Trophoblast cell (in vitro differentiated cells and primary cell): ENCODE measurements at regions not wholly inside any gene's neighbourhood (a gene's known extent, or its start where the extent isn't known, plus 50 kb on each side); places are given as distances from the start of the nearest gene placed in this dataset.

ENCODE experiments used
- DNase-seq, 2 donors: peaks; one replicate each; pipeline ENCODE4 v3.0.0-alpha.2; 2016
- H2AFZ ChIP-seq: 2 replicates; pipeline ENCODE4 v1.6.1; 2013; ENCODE audit warnings: low read length, moderate library complexity, mild to moderate bottlenecking; ENCODE audit not compliant: insufficient read depth, poor library complexity
- H2AK5ac ChIP-seq: 2 replicates; pipeline ENCODE4 v1.6.1; 2013; ENCODE audit warnings: mild to moderate bottlenecking, low read length
- H2BK120ac ChIP-seq: 2 replicates; pipeline ENCODE4 v1.6.1; 2013; ENCODE audit warnings: low read length, mild to moderate bottlenecking, moderate library complexity; ENCODE audit not compliant: insufficient read depth, poor library complexity
- H2BK12ac ChIP-seq: 2 replicates; pipeline ENCODE4 v1.6.1; 2013; ENCODE audit warnings: mild to moderate bottlenecking, low read length, moderate library complexity
- H2BK5ac ChIP-seq: 2 replicates; pipeline ENCODE4 v1.6.1; 2013; ENCODE audit warnings: low read length, low read depth, moderate library complexity, mild to moderate bottlenecking; ENCODE audit not compliant: poor library complexity
- H3K14ac ChIP-seq: 2 replicates; pipeline ENCODE4 v1.6.1; 2013; ENCODE audit warnings: mild to moderate bottlenecking, low read length
- H3K18ac ChIP-seq: 2 replicates; pipeline ENCODE4 v1.6.1; 2013; ENCODE audit warnings: mild to moderate bottlenecking, low read length
- H3K23ac ChIP-seq: 2 replicates; pipeline ENCODE4 v1.6.1; 2013; ENCODE audit warnings: low read length
- H3K27ac ChIP-seq: 2 replicates; pipeline ENCODE4 v1.5.1; 2013; ENCODE audit warnings: low read depth, mild to moderate bottlenecking, inconsistent platforms, low read length, moderate library complexity
- H3K27me3 ChIP-seq: 2 replicates; pipeline ENCODE4 v1.6.1; 2013; ENCODE audit warnings: inconsistent platforms, mild to moderate bottlenecking, low read length, moderate library complexity; ENCODE audit not compliant: insufficient read depth
- H3K36me3 ChIP-seq, 2 experiments: 1 replicate in 1 of 2; 2 replicates in 1 of 2; pipeline ENCODE4 v1.6.1; 2013; ENCODE audit warnings: low read length in 2 of 2, mild to moderate bottlenecking in 2 of 2, moderate library complexity in 1 of 2; ENCODE audit not compliant: insufficient read depth in 2 of 2, control insufficient read depth in 1 of 2
- H3K4ac ChIP-seq: 2 replicates; pipeline ENCODE4 v1.6.1; 2013; ENCODE audit warnings: low read depth, mild to moderate bottlenecking, low read length, moderate library complexity
- H3K4me1 ChIP-seq, 2 experiments: 1 replicate in 1 of 2; 2 replicates in 1 of 2; pipeline ENCODE4 v1.6.1; 2013; ENCODE audit warnings: low read length in 2 of 2, mild to moderate bottlenecking in 2 of 2, moderate library complexity in 1 of 2; ENCODE audit not compliant: insufficient read depth in 2 of 2, control insufficient read depth in 1 of 2
- H3K4me2 ChIP-seq: 2 replicates; pipeline ENCODE4 v1.6.1; 2013; ENCODE audit warnings: inconsistent platforms, mild to moderate bottlenecking, low read length, moderate library complexity
- H3K4me3 ChIP-seq: 2 replicates; pipeline ENCODE4 v1.5.1; 2013; ENCODE audit warnings: mild to moderate bottlenecking, low read depth, low read length, inconsistent platforms
- H3K79me1 ChIP-seq: one replicate; pipeline ENCODE4 v1.6.1; 2013; ENCODE audit warnings: low read length
- H3K79me2 ChIP-seq: 2 replicates; pipeline ENCODE4 v1.6.1; 2013; ENCODE audit warnings: low read length, mild to moderate bottlenecking; ENCODE audit not compliant: control insufficient read depth, insufficient read depth, poor library complexity
- H3K9ac ChIP-seq: 2 replicates; pipeline ENCODE4 v1.6.1; 2013; ENCODE audit warnings: mild to moderate bottlenecking, low read length
- H3K9me3 ChIP-seq: 2 replicates; pipeline ENCODE4 v1.6.1; 2013; ENCODE audit warnings: low read depth, mild to moderate bottlenecking, control low read depth, inconsistent platforms, low read length; ENCODE audit not compliant: insufficient read depth
- H4K12ac ChIP-seq: 2 replicates; pipeline ENCODE4 v1.6.1; 2013; ENCODE audit warnings: low read depth, mild to moderate bottlenecking, low read length, moderate library complexity
- H4K8ac ChIP-seq: 2 replicates; pipeline ENCODE4 v1.6.1; 2013; ENCODE audit warnings: low read depth, mild to moderate bottlenecking, low read length, moderate library complexity
- H4K91ac ChIP-seq: one replicate; pipeline ENCODE4 v1.6.1; 2013; ENCODE audit warnings: low read depth, mild to moderate bottlenecking, low read length, moderate library complexity
- WGBS: extraction: QIAGEN DNeasy Blood & Tissue Kit; methylation state at CpG from one replicate; pipeline ENCODE4 v1.1.7; 2013; ENCODE audit warnings: missing lambda C conversion rate; ENCODE audit not compliant: insufficient read length, insufficient coverage; ENCODE audit errors: extremely low coverage; 5-methylcytosine and 5-hydroxymethylcytosine counted together

DNA sequence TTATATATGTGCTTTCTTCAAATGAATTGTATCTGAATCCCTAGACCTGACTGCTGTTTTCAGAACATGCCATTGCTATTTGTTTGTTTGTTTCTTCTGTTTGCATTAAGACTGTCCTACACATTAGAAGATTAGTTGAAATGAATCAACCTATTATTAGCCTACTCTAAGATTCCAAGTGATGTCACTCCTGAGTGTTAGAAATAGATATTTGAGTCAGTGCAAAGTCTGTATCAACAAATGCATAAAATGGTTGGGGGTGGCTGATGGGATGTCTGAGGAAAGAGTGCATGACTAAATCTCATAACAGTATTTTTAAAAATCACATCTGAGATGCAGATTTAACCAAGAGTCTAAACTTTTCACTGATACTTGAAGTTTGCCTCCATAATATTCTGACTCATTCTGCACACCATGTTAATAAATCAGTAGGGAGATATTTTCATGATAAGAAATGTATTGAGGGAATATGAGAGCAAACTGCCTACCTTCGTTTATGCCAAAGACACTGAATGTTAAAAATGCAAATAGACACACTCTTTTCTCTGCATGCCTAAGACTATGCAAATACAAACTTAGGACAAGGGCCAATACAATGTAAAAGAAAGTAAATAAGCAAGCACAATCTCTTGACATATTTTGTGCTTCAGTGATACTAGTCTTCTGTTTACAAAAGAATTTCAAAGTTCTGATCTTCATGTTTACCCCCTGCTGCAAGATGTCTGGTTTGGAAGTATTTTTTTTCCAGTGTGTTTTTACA lies 253.3 kb downstream of the LIG4 start:
- Histone ChIP-seq H3K9me3 (no peaks in the 10 kb centered on the region), H4K91ac (no peak overlapping the region), H3K4ac (no peak overlapping the region), H2AFZ (no peak overlapping the region), H2BK5ac (no peak overlapping the region), H3K4me2 (no peak overlapping the region), H3K27ac (no peak overlapping the region), H3K79me1 (no peaks in the 10 kb centered on the region), H3K4me3 (no peak overlapping the region), H3K18ac (no peak overlapping the region), H4K8ac (no peak overlapping the region), H4K12ac (no peak overlapping the region), H3K9ac (no peak overlapping the region), H2BK120ac (no peak overlapping the region), H3K79me2 (no peaks in the 10 kb centered on the region), H3K4me1 (no peaks in the 10 kb centered on the region), H2BK12ac (no peak overlapping the region), H3K23ac (no peak overlapping the region), H2AK5ac (no peak overlapping the region), H3K36me3 (no peaks in the 10 kb centered on the region), H3K27me3 (no peaks in the 10 kb centered on the region), H3K14ac (no peak overlapping the region)
- DNase-seq = no peak
- no CpG with 5 or more reads among the region's 1 CpG for WGBS

DNA sequence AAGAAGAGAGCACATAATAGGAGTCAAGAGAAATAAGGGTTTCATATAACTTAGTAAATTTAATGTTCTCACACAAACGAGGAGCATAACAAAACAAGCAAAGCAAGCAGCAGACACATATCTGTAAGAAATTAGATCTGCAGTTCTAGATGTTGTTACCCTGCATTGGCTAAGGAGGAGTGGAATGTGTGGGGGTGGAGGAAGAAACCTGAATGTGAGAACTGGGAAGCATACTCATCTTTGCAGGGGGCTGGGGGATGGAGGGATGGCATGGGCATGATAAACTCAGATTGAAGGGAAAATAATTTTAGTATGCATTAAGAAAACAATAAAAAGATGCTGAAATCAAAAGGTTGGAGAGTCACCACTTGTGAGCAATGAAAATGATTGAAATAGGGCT lies 255.0 kb downstream of the LIG4 start:
- H4K12ac ChIP-seq = no peak overlapping the region
- H3K4me2 ChIP-seq = no peak overlapping the region
- DNase-seq = no peak
- no peak overlapping the region for H2BK12ac ChIP-seq
- no peak overlapping the region for H3K9ac ChIP-seq
- H2BK120ac ChIP-seq = no peak overlapping the region
- no peak overlapping the region for H4K91ac ChIP-seq
- H3K27me3 ChIP-seq = no peaks in the 10 kb centered on the region
- no peaks in the 10 kb centered on the region for H3K4me1 ChIP-seq
- H3K18ac ChIP-seq = no peak overlapping the region
- no peaks in the 10 kb centered on the region for H3K36me3 ChIP-seq
- H3K4ac ChIP-seq = no peak overlapping the region
- no CpG with 5 or more reads among the region's 1 CpG for WGBS
- no peak overlapping the region for H2AFZ ChIP-seq
- H3K23ac ChIP-seq = no peak overlapping the region
- no peaks in the 10 kb centered on the region for H3K9me3 ChIP-seq
- H3K79me1 ChIP-seq = no peaks in the 10 kb centered on the region
- no peaks in the 10 kb centered on the region for H3K79me2 ChIP-seq
- no peak overlapping the region for H3K27ac ChIP-seq
- H4K8ac ChIP-seq = no peak overlapping the region
- no peak overlapping the region for H3K4me3 ChIP-seq
- H2AK5ac ChIP-seq = no peak overlapping the region
- no peak overlapping the region for H2BK5ac ChIP-seq
- no peak overlapping the region for H3K14ac ChIP-seq

DNA sequence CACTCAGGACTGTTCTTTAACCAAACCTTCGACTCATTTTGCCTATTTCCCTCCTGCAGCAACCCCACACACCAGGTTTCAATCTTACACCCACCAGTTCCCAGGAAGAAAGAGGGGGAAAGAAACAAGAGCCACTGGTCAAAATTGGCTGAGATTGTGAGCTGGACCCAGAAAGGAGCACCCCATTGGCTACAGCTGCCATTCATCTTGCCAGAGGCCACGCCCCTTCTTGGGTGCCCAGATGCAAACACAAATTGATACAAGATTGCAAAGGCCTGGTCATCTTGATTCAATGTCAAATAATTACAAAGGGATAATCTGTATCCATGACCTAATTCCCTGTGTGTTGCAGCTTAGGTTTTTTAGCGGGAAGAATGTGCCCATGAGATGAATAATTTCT lies 258.4 kb downstream of the LIG4 start:
- no peak overlapping the region for H4K8ac ChIP-seq
- H3K4me2 ChIP-seq = no peak overlapping the region
- H4K12ac ChIP-seq = no peak overlapping the region
- WGBS = no CpG with 5 or more reads among the region's 3 CpGs
- no peak overlapping the region for H2BK12ac ChIP-seq
- H3K14ac ChIP-seq = no peak overlapping the region
- no peak overlapping the region for H3K4me3 ChIP-seq
- no peaks in the 10 kb centered on the region for H3K9me3 ChIP-seq
- H2BK5ac ChIP-seq = no peak overlapping the region
- no peak overlapping the region for H3K27ac ChIP-seq
- H3K27me3 ChIP-seq = no peaks in the 10 kb centered on the region
- no peaks in the 10 kb centered on the region for H3K79me1 ChIP-seq
- H2BK120ac ChIP-seq = no peak overlapping the region
- H3K4me1 ChIP-seq = no peaks in the 10 kb centered on the region
- DNase-seq = no peak
- no peak overlapping the region for H2AFZ ChIP-seq
- H4K91ac ChIP-seq = no peak overlapping the region
- H2AK5ac ChIP-seq = no peak overlapping the region
- no peak overlapping the region for H3K4ac ChIP-seq
- H3K79me2 ChIP-seq = no peaks in the 10 kb centered on the region
- no peak overlapping the region for H3K9ac ChIP-seq
- no peaks in the 10 kb centered on the region for H3K36me3 ChIP-seq
- no peak overlapping the region for H3K18ac ChIP-seq
- no peak overlapping the region for H3K23ac ChIP-seq

DNA sequence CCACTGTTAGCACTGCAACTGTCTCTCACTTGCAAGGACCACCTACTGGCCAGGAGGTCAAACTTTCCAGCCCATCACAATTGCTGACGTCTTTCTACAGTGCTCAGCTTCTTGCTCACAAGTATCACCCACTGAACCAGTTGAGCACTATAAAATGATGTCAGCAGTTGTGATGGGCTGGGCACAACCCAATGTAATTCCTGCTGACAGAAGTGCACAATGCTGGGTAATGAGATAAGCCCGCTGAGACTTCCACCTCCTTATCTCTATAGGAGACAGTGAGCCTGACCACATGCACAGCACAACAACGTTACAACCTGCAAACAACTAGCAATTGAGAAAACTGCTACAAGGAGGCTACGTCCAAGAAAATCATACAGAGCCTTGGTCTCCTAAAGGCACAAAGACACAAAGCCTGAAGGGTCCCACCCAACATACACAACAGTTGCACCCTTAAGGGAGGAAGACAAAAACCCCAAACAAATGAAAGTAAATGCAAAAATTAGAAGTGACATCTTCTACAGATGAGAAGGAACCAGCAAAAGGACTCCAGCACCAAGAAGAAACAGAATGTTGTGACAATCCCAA lies 273.2 kb downstream of the LIG4 start:
- Histone ChIP-seq H4K8ac (peak overlapping the region; percentile 25), H2AFZ (no peak overlapping the region), H2BK5ac (peak overlapping the region; percentile 21), H3K36me3 (no peaks in the 10 kb centered on the region), H3K27ac (no peak overlapping the region), H3K4me1 (peaks cover 15 to 16% of the 10 kb centered on the region in 2 experiments), H2AK5ac (no peak overlapping the region), H3K18ac (no peak overlapping the region), H3K4ac (peak overlapping the region; percentile 20), H4K12ac (no peak overlapping the region), H3K4me3 (no peak overlapping the region), H3K79me2 (peaks cover 1% of the 10 kb centered on the region), H3K27me3 (no peaks in the 10 kb centered on the region), H3K79me1 (peaks cover 7% of the 10 kb centered on the region), H3K4me2 (peak overlapping the region; percentile 7), H2BK12ac (peak overlapping the region; percentile 70), H3K9me3 (no peaks in the 10 kb centered on the region), H4K91ac (peak overlapping the region; percentile 52), H3K14ac (no peak overlapping the region), H3K9ac (no peak overlapping the region), H3K23ac (no peak overlapping the region), H2BK120ac (no peak overlapping the region)
- peak in 1 of 2 donors; percentile 4 for DNase-seq
- no CpG with 5 or more reads among the region's 4 CpGs for WGBS
